ENCODE measurements at regions not wholly inside any gene's neighbourhood (a gene's known extent, or its start where the extent isn't known, plus 50 kb on each side); places are given as distances from the start of the nearest gene placed in this dataset.

DNA sequence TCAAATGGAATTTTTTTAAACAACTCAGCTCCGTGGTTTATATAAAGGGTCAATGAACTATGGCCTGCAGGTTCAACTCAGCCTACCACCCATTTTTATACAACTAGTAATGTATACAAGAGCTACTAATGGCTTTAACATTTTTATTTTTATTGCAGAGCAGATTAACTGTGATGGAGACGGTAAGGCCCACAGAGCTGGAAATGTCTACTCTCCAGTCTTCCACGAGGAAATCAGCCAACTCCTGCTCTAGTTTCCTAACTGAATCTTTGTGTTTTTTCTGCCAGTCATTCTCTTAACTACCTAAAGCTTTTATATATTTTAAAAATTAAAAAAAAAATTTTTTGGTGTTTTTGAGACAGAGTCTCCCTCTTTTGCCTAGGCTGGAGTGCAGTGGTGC is 385.1 kb upstream of the MAF start:
- TF ChIP-seq, protein P1, sequence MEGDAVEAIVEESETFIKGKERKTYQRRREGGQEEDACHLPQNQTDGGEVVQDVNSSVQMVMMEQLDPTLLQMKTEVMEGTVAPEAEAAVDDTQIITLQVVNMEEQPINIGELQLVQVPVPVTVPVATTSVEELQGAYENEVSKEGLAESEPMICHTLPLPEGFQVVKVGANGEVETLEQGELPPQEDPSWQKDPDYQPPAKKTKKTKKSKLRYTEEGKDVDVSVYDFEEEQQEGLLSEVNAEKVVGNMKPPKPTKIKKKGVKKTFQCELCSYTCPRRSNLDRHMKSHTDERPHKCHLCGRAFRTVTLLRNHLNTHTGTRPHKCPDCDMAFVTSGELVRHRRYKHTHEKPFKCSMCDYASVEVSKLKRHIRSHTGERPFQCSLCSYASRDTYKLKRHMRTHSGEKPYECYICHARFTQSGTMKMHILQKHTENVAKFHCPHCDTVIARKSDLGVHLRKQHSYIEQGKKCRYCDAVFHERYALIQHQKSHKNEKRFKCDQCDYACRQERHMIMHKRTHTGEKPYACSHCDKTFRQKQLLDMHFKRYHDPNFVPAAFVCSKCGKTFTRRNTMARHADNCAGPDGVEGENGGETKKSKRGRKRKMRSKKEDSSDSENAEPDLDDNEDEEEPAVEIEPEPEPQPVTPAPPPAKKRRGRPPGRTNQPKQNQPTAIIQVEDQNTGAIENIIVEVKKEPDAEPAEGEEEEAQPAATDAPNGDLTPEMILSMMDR (conservative IDR thresholded peaks at IDR 0.05): no peak
- no peak for TF ChIP-seq ZFX (IDR thresholded peaks at IDR 0.05)

Measured in C4-2B (cell line).